ENCODE measurements at regions not wholly inside any gene's neighbourhood (a gene's known extent, or its start where the extent isn't known, plus 50 kb on each side); places are given as distances from the start of the nearest gene placed in this dataset.

DNA sequence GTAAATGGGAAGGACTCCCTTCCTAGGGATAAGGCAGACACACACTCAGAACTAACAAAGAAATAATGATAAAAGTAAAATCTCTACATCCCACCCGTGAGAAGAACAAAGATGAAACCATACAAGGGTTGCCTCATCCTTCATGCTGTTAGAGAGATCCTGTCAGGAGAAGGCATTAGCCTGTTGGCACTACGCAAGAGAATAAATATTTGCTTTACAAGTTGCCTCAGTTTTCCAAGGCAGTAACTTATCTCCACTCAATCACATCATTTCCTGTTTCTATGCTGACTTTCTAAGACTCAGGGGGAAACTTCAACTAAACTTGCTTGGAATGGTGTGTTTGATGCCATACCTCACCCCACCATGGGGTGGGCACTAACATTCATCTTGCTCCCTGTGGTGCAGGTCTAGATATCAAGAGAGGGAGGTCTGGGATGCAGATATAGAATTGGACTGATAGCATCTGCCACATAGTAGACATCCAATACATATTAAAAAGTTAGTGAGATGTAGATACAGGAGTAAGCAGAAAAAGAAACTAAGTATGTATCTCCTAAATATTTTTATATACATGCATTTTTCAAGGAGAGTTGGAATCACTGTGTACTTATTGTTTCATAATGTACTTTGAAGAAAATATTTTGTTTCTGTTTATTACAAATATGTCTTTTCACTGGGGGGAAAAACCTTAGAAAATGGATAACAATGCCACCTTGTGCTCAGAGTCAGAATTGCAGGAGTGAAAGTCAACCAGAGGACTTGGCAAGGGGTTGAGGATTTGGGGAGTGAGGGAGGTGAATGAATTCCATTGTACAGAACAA, 57.2 kb upstream of the BEX4 start:
- Histone ChIP-seq H3K23ac (ENCODE audit: insufficient read length) (no peak overlapping the region), H3K9me3 (ENCODE audit: insufficient read depth in 2 of 2, low read depth in 1 of 2, low read length in 1 of 2) (no peaks in the 10 kb centered on the region), H3K27me3 (replicated peaks in 1 of 4; ENCODE audit: control insufficient read depth in 3 of 4, extremely low read depth in 1 of 4, insufficient read depth in 3 of 4, low read length in 3 of 4) (no peaks in the 10 kb centered on the region), H2BK20ac (ENCODE audit: low read length) (no peak overlapping the region), H3K56ac (replicated peaks; ENCODE audit: insufficient read length, low read depth, low read length) (no peak overlapping the region), H4K20me1 (replicated peaks in 1 of 2; ENCODE audit: control insufficient read depth in 1 of 2, insufficient read depth in 2 of 2, low read length in 2 of 2) (no peaks in the 10 kb centered on the region), H3K79me1 (ENCODE audit: low read depth, low read length) (no peaks in the 10 kb centered on the region), H3K4me2 (ENCODE audit: insufficient read depth in 1 of 2, low read depth in 2 of 2, low read length in 2 of 2) (no peak overlapping the region; a peak in 1 of 4 replicates), H3K14ac (ENCODE audit: insufficient read length) (no peak overlapping the region), H2BK120ac (replicated peaks; ENCODE audit: low read depth, low read length) (no peak overlapping the region), H3K9ac (replicated peaks in 1 of 4; ENCODE audit: extremely low read depth in 1 of 4, low read depth in 3 of 4, low read length in 3 of 4) (no peak overlapping the region), H2BK15ac (ENCODE audit: low read length) (no peak overlapping the region), H4K5ac (ENCODE audit: insufficient read length, low read depth, low read length) (no peak overlapping the region), H3K79me2 (ENCODE audit: control insufficient read depth in 1 of 2, insufficient read depth in 2 of 2, low read length in 2 of 2) (no peaks in the 10 kb centered on the region), H2BK12ac (ENCODE audit: low read depth, low read length) (no peak overlapping the region), H2BK5ac (ENCODE audit: low read depth, low read length) (no peak overlapping the region), H3K23me2 (ENCODE audit: low read depth, low read length) (no peaks in the 10 kb centered on the region), H3K18ac (ENCODE audit: extremely low read depth, low read length) (no peak overlapping the region), H3K4me1 (replicated peaks in 1 of 4; ENCODE audit: control insufficient read depth in 3 of 4, insufficient read depth in 4 of 4, low read length in 3 of 4) (no peaks in the 10 kb centered on the region), H2AK5ac (ENCODE audit: low read depth, low read length) (no peak overlapping the region), H3K4ac (replicated peaks; ENCODE audit: insufficient read length, low read depth, low read length) (no peak overlapping the region), H4K91ac (replicated peaks; ENCODE audit: insufficient read length, low read length) (no peak overlapping the region), H3K36me3 (ENCODE audit: control insufficient read depth in 2 of 4, insufficient read depth in 4 of 4, low read length in 3 of 4) (no peaks in the 10 kb centered on the region), H2AFZ (ENCODE audit: low read length) (no peak overlapping the region), H3K27ac (ENCODE audit: low read depth, low read length) (no peak overlapping the region), H4K8ac (ENCODE audit: extremely low read depth, insufficient read depth, low read length) (no peak overlapping the region), H3K4me3 (ENCODE audit: extremely low read depth in 1 of 4, insufficient read depth in 2 of 4, low read depth in 3 of 4, low read length in 4 of 4) (no peak overlapping the region)
- TF ChIP-seq RNF2 (IDR thresholded peaks at IDR 0.05; ENCODE audit: borderline replicate concordance, low read depth, low read length, missing control alignments, poor library complexity, severe bottlenecking): no peak
- no peak for TF ChIP-seq EGR1 (IDR thresholded peaks at IDR 0.05; ENCODE audit: borderline replicate concordance, low read depth, low read length)
- TF ChIP-seq PHF8 (conservative IDR thresholded peaks at IDR 0.05; ENCODE audit: low read depth, low read length): no peak
- TF ChIP-seq, protein P1, sequence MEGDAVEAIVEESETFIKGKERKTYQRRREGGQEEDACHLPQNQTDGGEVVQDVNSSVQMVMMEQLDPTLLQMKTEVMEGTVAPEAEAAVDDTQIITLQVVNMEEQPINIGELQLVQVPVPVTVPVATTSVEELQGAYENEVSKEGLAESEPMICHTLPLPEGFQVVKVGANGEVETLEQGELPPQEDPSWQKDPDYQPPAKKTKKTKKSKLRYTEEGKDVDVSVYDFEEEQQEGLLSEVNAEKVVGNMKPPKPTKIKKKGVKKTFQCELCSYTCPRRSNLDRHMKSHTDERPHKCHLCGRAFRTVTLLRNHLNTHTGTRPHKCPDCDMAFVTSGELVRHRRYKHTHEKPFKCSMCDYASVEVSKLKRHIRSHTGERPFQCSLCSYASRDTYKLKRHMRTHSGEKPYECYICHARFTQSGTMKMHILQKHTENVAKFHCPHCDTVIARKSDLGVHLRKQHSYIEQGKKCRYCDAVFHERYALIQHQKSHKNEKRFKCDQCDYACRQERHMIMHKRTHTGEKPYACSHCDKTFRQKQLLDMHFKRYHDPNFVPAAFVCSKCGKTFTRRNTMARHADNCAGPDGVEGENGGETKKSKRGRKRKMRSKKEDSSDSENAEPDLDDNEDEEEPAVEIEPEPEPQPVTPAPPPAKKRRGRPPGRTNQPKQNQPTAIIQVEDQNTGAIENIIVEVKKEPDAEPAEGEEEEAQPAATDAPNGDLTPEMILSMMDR (IDR thresholded peaks at IDR 0.05; ENCODE audit: control extremely low read depth in 1 of 3, insufficient read depth in 1 of 3, low read depth in 1 of 3, low read length in 3 of 3): peak in 2 of 3 experiments; percentile 38 to 54; a peak in 3 of 4 replicates
- TF ChIP-seq CREB1 (IDR thresholded peaks at IDR 0.05): no peak
- peak; percentile 48 to 63 for TF ChIP-seq RAD21 (IDR thresholded peaks at IDR 0.05 in 1 of 2, conservative IDR thresholded peaks at IDR 0.05 in 1 of 2; ENCODE audit: low read depth in 2 of 2, low read length in 2 of 2)
- no peak for TF ChIP-seq SIRT6 (IDR thresholded peaks at IDR 0.05; ENCODE audit: low read length)
- ChIA-PET CTCF (ENCODE audit: partially characterized antibody) (interaction anchor here (0.7 to 1.1 kb wide), 8 partner anchors 9 to 332 kb away, joined by 3 to 4 read pairs (median 3); no protein-coding TSS in a partner anchor), POLR2A (ENCODE audit: partially characterized antibody) (no interaction called here)
- FAIRE-seq (peak; percentile 75), DNase-seq (ENCODE audit: low read depth in 1 of 2, low spot score in 2 of 2) (peak in 1 of 2 experiments; percentile 51)
- 65% methylated on average over 2 of the region's 2 CpGs; no CpG with 5 or more reads in 1 of the 2 experiments for WGBS, 2 experiments (ENCODE audit: extremely low coverage in 1 of 2, insufficient coverage in 1 of 2, insufficient read length in 1 of 2, insufficient replicate concordance in 2 of 2, low coverage in 1 of 2, low lambda C conversion rate in 2 of 2, missing lambda C conversion rate in 1 of 2)
